ENCODE measurements at regions not wholly inside any gene's neighbourhood (a gene's known extent, or its start where the extent isn't known, plus 50 kb on each side); places are given as distances from the start of the nearest gene placed in this dataset.
A peak's percentile ranks its signal among the peaks of the same experiment; 100 is the strongest.

GRCh38 chr13:63050287-63050686 is 1634.6 kb upstream of the PCDH20 start:
- POLR2A ChIA-PET, result no interaction called here
- no peak for DNase-seq (ENCODE audit: low read depth, low spot score)
- CTCF ChIA-PET, result no interaction called here
- Histone ChIP-seq H3K27ac (ENCODE audit: low read depth, low read length) (no peak overlapping the region), H3K27me3 (ENCODE audit: control insufficient read depth, insufficient read depth, low read length) (no peaks in the 10 kb centered on the region), H3K9me3 (ENCODE audit: control insufficient read depth, insufficient read depth, low read length) (no peaks in the 10 kb centered on the region), H3K4me3 (ENCODE audit: low read depth, low read length) (no peak overlapping the region)
- TF ChIP-seq, protein P1, sequence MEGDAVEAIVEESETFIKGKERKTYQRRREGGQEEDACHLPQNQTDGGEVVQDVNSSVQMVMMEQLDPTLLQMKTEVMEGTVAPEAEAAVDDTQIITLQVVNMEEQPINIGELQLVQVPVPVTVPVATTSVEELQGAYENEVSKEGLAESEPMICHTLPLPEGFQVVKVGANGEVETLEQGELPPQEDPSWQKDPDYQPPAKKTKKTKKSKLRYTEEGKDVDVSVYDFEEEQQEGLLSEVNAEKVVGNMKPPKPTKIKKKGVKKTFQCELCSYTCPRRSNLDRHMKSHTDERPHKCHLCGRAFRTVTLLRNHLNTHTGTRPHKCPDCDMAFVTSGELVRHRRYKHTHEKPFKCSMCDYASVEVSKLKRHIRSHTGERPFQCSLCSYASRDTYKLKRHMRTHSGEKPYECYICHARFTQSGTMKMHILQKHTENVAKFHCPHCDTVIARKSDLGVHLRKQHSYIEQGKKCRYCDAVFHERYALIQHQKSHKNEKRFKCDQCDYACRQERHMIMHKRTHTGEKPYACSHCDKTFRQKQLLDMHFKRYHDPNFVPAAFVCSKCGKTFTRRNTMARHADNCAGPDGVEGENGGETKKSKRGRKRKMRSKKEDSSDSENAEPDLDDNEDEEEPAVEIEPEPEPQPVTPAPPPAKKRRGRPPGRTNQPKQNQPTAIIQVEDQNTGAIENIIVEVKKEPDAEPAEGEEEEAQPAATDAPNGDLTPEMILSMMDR (IDR thresholded peaks at IDR 0.05; ENCODE audit: low read depth, low read length), result no peak

DNA sequence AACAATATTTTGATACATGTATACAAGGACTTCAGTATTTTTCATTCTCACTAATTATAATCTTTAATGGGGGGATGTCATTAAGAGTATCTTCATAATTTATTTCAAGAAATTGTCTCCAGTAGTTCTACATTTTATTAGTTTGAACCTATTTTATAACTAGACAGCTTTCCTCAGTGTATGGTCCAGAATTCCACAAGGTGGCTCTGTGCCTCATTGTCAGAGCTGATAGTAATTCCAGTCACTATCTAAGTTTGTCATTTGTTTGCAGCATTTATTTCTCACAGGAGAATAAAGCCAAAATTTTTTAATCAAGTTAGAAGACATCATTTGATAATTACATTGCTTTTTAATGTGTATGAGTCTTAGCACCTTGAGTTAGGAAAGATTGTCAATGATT is 1633.0 kb upstream of the PCDH20 start:
- Histone ChIP-seq H3K27ac (ENCODE audit: low read depth, low read length) (no peak overlapping the region), H3K9me3 (ENCODE audit: control insufficient read depth, insufficient read depth, low read length) (no peaks in the 10 kb centered on the region), H3K27me3 (ENCODE audit: control insufficient read depth, insufficient read depth, low read length) (no peaks in the 10 kb centered on the region), H3K4me3 (ENCODE audit: low read depth, low read length) (no peak overlapping the region)
- CTCF ChIA-PET, result no interaction called here
- TF ChIP-seq, protein P1 (IDR thresholded peaks at IDR 0.05; ENCODE audit: low read depth, low read length), result peak; percentile 23; the same call in 1 of the 2 replicates
- POLR2A ChIA-PET, result no interaction called here
- no peak for DNase-seq (ENCODE audit: low read depth, low spot score)

DNA sequence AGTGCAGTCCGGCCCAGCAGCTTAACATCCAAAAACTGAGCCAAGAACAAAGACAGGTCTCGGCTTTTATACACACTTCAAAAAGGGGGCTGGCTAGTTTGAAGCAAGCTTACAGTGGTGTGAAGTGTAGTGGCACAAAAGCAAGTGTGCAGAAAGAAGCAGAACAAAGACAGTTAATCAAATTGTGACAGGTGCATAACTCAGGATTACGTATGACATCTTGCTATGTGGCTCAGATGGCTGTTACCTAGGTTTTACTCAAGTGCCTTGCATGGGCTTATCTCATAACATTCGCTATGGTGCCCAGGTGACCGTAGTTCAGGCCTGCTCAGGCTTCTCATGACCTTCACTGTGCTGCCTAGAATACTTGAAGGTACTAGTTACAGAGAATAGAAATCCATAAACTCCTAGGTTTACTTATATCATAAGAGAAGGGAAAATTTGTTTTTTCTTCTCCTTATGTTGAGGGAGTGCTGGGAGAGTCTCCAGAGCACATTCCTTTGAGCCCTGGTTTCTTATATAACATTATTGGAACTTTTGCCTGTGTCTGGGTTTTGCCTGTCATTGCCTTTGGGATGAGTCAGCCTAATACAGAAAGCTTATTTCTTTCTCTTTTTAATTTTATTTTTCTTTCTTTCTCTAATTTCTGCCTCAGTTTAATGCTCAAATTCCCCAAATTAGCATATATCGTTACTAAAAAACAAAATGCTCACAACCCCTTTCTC is 1629.1 kb upstream of the PCDH20 start:
- no peak for DNase-seq (ENCODE audit: low read depth, low spot score)
- Histone ChIP-seq H3K27me3 (ENCODE audit: control insufficient read depth, insufficient read depth, low read length) (no peaks in the 10 kb centered on the region), H3K4me3 (ENCODE audit: low read depth, low read length) (no peak overlapping the region), H3K9me3 (ENCODE audit: control insufficient read depth, insufficient read depth, low read length) (no peaks in the 10 kb centered on the region; the same call in 1 of the 2 replicates), H3K27ac (ENCODE audit: low read depth, low read length) (no peak overlapping the region)
- TF ChIP-seq, protein P1 (IDR thresholded peaks at IDR 0.05; ENCODE audit: low read depth, low read length), result no peak
- POLR2A ChIA-PET, result no interaction called here
- CTCF ChIA-PET, result no interaction called here

GRCh38 chr13:63042686-63043085 is 1627.0 kb upstream of the PCDH20 start:
- Histone ChIP-seq H3K27ac (ENCODE audit: low read depth, low read length) (no peak overlapping the region), H3K4me3 (ENCODE audit: low read depth, low read length) (no peak overlapping the region), H3K27me3 (ENCODE audit: control insufficient read depth, insufficient read depth, low read length) (no peaks in the 10 kb centered on the region), H3K9me3 (ENCODE audit: control insufficient read depth, insufficient read depth, low read length) (no peaks in the 10 kb centered on the region; the same call in 1 of the 2 replicates)
- CTCF ChIA-PET, result interaction anchor here (0.9 kb wide), 1 partner anchor 722 kb away, joined by 3 read pairs; no protein-coding TSS in a partner anchor
- DNase-seq (ENCODE audit: low read depth, low spot score), result no peak
- POLR2A ChIA-PET, result no interaction called here
- TF ChIP-seq, protein P1 (IDR thresholded peaks at IDR 0.05; ENCODE audit: low read depth, low read length), result no peak

DNA sequence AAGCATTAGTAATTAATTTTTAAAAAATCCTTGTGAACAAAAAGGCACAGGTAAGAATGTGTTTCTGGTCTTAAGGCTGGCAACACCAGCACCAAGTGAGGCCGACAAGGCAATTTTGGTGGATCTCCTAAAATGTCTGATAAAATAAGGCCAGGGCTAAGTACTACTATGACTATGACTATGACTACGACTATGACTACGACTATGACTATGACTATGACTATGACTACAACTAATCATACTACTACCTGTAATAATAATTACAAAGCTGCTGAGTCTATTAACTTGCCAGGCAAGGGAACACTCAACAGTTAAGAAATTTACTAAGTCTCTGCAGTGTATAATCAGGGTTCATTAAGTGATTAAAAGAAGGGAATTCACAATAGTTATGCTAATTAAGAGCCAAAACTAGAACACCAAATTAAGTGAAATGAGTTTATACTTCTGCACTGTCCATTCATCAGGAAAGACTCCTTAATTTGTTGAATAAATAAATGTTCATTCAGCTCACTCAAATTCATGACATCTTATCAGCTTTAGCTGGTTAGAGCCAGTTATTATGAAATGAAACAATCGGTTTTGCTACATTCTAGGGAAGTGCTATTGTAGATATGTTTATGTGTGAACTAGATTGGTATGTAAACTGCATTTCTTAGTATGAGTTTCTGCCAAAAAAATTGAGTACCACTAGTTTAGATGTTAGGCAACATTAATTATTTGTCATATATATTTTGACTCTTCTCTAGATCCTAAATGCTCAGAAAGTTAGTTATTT is 1626.2 kb upstream of the PCDH20 start:
- CTCF ChIA-PET, result interaction anchor here (0.9 kb wide), 1 partner anchor 721 kb away, joined by 3 read pairs; no protein-coding TSS in a partner anchor
- H3K27me3 ChIP-seq (ENCODE audit: control insufficient read depth, insufficient read depth, low read length), result no peaks in the 10 kb centered on the region
- TF ChIP-seq, protein P1 (IDR thresholded peaks at IDR 0.05; ENCODE audit: low read depth, low read length), result no peak
- POLR2A ChIA-PET, result no interaction called here
- DNase-seq (ENCODE audit: low read depth, low spot score), result peak; percentile 26
- no peak overlapping the region for H3K4me3 ChIP-seq (ENCODE audit: low read depth, low read length)
- H3K9me3 ChIP-seq (ENCODE audit: control insufficient read depth, insufficient read depth, low read length), result no peaks in the 10 kb centered on the region; the same call in 1 of the 2 replicates
- no peak overlapping the region for H3K27ac ChIP-seq (ENCODE audit: low read depth, low read length)

All from AG04450 (cell line).